Stomach (tissue), 4 donors: ENCODE measurements at regions not wholly inside any gene's neighbourhood (a gene's known extent, or its start where the extent isn't known, plus 50 kb on each side); places are given as distances from the start of the nearest gene placed in this dataset.

Source experiments
- EP300 ChIP-seq: sonication (generic); formaldehyde crosslinking; IDR thresholded peaks from one replicate; pipeline ENCODE4 v1.6.1; 2017; ENCODE audit warnings: antibody characterized with exemption
- POLR2A ChIP-seq, 4 donors: fragments of 450-650 bp; IDR thresholded peaks; one replicate each; pipeline ENCODE4 v1.6.1; 2016; ENCODE audit warnings: antibody characterized with exemption in 4 of 4, control low read depth in 2 of 4, mild to moderate bottlenecking in 1 of 4, moderate library complexity in 1 of 4
- POLR2AphosphoS5 ChIP-seq, 3 donors: sonication (generic); formaldehyde crosslinking; IDR thresholded peaks; one replicate each; pipeline ENCODE4 v1.6.1; 2016; ENCODE audit warnings: antibody characterized with exemption in 3 of 3
- TF ChIP-seq, protein P1 (sequence below), 7 experiments: fragments of 450-650 bp in 4 of 7; fragments of 200-600 bp in 3 of 7; sonication (generic) in 3 of 7; IDR thresholded peaks; one replicate each; pipeline ENCODE4 v1.5.1; 2016 to 2019; ENCODE audit warnings: antibody characterized with exemption in 7 of 7, control low read depth in 2 of 7, mild to moderate bottlenecking in 1 of 7

DNA sequence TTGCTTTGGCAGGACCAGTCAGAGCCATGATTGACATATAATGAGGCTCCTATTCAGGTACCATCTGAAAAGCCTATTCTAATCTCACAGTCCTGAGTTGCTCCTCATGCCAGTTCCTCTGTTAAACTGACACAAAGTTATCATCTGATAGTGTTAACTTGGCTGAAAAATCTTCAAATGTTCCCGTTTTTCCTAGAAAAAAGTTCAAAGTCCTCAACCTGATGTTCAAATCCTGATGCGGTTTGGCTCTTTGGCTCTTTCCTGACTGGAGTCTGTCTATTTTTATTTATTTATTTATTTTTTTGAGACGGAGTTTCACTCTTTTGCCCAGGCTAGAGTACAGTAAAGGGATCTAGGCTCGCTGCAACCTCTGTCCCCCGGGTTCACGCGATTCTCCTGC is 244.2 kb downstream of the ANKRD50 start:
- TF ChIP-seq EP300 = no peak
- TF ChIP-seq, protein P1, sequence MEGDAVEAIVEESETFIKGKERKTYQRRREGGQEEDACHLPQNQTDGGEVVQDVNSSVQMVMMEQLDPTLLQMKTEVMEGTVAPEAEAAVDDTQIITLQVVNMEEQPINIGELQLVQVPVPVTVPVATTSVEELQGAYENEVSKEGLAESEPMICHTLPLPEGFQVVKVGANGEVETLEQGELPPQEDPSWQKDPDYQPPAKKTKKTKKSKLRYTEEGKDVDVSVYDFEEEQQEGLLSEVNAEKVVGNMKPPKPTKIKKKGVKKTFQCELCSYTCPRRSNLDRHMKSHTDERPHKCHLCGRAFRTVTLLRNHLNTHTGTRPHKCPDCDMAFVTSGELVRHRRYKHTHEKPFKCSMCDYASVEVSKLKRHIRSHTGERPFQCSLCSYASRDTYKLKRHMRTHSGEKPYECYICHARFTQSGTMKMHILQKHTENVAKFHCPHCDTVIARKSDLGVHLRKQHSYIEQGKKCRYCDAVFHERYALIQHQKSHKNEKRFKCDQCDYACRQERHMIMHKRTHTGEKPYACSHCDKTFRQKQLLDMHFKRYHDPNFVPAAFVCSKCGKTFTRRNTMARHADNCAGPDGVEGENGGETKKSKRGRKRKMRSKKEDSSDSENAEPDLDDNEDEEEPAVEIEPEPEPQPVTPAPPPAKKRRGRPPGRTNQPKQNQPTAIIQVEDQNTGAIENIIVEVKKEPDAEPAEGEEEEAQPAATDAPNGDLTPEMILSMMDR (IDR thresholded peaks at IDR 0.05) = no peak
- no peak for TF ChIP-seq POLR2AphosphoS5 (IDR thresholded peaks at IDR 0.05)
- TF ChIP-seq POLR2A (IDR thresholded peaks at IDR 0.05) = no peak
